ENCODE measurements at regions not wholly inside any gene's neighbourhood (a gene's known extent, or its start where the extent isn't known, plus 50 kb on each side); places are given as distances from the start of the nearest gene placed in this dataset.
"Not testable (repeated sequence)": the region's sequence is repeated elsewhere in the genome, so short reads cannot be mapped to it uniquely, and the experiment has no call there.

DNA sequence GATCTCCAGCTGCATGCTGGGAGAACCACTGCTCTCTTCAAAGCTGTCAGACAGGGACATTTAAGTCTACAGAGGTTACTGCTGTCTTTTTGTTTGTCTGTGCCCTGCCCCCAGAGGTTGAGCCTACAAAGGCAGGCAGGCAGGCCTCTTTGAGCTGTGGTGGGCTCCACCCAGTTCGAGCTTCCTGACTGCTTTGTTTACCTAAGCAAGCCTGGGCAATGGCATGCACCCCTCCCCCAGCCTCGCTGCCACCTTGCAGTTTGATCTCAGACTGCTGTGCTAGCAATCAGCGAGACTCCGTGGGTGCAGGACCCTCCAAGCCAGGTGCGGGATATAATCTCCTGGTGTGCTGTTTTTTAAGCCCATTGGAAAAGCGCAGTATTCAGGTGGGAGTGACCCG, 591.0 kb upstream of the IL12A start:
- not testable (repeated sequence) for TF ChIP-seq CTCF (IDR thresholded peaks at IDR 0.05 in 2 of 3, conservative IDR thresholded peaks at IDR 0.05 in 1 of 3; ENCODE audit: borderline replicate concordance in 1 of 3, insufficient read depth in 1 of 3, low read depth in 2 of 3, low read length in 2 of 3); YY1 (IDR thresholded peaks at IDR 0.05; ENCODE audit: extremely low read depth, insufficient replicate concordance, low read depth, low read length); POLR2A (IDR thresholded peaks at IDR 0.05; ENCODE audit: borderline replicate concordance, extremely low read depth, insufficient read depth, insufficient read length); ZFX (IDR thresholded peaks at IDR 0.05); EZH2phosphoT487 (IDR thresholded peaks at IDR 0.05; ENCODE audit: borderline replicate concordance); EZH2 (IDR thresholded peaks at IDR 0.05)
- TF ChIP-seq, protein P1, sequence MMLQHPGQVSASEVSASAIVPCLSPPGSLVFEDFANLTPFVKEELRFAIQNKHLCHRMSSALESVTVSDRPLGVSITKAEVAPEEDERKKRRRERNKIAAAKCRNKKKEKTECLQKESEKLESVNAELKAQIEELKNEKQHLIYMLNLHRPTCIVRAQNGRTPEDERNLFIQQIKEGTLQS (IDR thresholded peaks at IDR 0.05), result not testable (repeated sequence)

Data from HCT116 (cell line).